GM12878 (cell line): ENCODE measurements at regions not wholly inside any gene's neighbourhood (a gene's known extent, or its start where the extent isn't known, plus 50 kb on each side); places are given as distances from the start of the nearest gene placed in this dataset.

Source experiments
- ATAC-seq: fragments of 200-7000 bp; cut with Tn5 transposase; 3 replicates; pipeline ENCODE4 v1.9.1; 2020; ENCODE audit warnings: mild to moderate bottlenecking, moderate library complexity
- BruUV-seq: library from RNA; stranded (reverse); fragments of 400-500 nt; replicated peaks from 2 replicates; lab custom pipeline; 2021; lab: Mats Ljungman, UMichigan
- CTCF ChIA-PET: fragments of 300-600 bp; sonication (Branson Sonifier 250); formaldehyde crosslinking; extraction: SDS; loops from one replicate; lab custom pipeline; 2021; ENCODE audit warnings: inconsistent platforms; lab: Yijun Ruan, JAX
- POLR2A ChIA-PET: fragments of 350-600 bp; formaldehyde crosslinking; extraction: SDS; loops from one replicate; lab custom pipeline; 2021; ENCODE audit warnings: inconsistent platforms; lab: Charles Lee
- RAD21 ChIA-PET: fragments of 300-600 bp; sonication (Branson Sonifier 250); formaldehyde crosslinking; loops from one replicate; lab custom pipeline; 2023; ENCODE audit warnings: antibody characterized with exemption; ENCODE audit not compliant: unreplicated experiment; lab: Charles Lee
- SMC1A ChIA-PET: fragments of 300-600 bp; sonication (Branson Sonifier 250); formaldehyde crosslinking; loops from one replicate; lab custom pipeline; 2023; ENCODE audit not compliant: unreplicated experiment, uncharacterized antibody; lab: Charles Lee
- DNase-seq: peaks from one replicate; pipeline ENCODE4 v3.0.0-alpha.2; 2011; ENCODE audit warnings: low read depth, low spot score
- FAIRE-seq: peaks from 3 replicates; lab custom pipeline; 2011; peaks lifted over from hg19 to GRCh38; lab: Jason Lieb, UNC
- H2AFZ ChIP-seq: 2 replicates; pipeline ENCODE4 v1.6.0; 2011; ENCODE audit warnings: low read depth, low read length, control low read depth; ENCODE audit not compliant: control insufficient read depth
- H3K27ac ChIP-seq: 2 replicates; pipeline ENCODE4 v1.5.1; 2011; ENCODE audit warnings: control low read depth; ENCODE audit not compliant: control insufficient read depth, insufficient read depth
- H3K27me3 ChIP-seq, 2 experiments: replicated peaks in 1 of 2; 2 replicates each; pipeline versions ENCODE4 v1.6.0 to v1.6.1; 2011; ENCODE audit warnings: low read length in 1 of 2; ENCODE audit not compliant: control insufficient read depth in 2 of 2, insufficient read depth in 2 of 2
- H3K36me3 ChIP-seq, 2 experiments: 2 replicates each; pipeline ENCODE4 v1.5.1; 2011; ENCODE audit warnings: low read length in 1 of 2; ENCODE audit not compliant: control insufficient read depth in 2 of 2, insufficient read depth in 2 of 2
- H3K4me1 ChIP-seq: 2 replicates; pipeline ENCODE4 v1.6.1; 2011; ENCODE audit warnings: mild to moderate bottlenecking, low read length, moderate library complexity, mixed read lengths; ENCODE audit not compliant: control insufficient read depth, insufficient read depth
- H3K4me2 ChIP-seq: 2 replicates; pipeline ENCODE4 v1.6.0; 2011; ENCODE audit warnings: control low read depth; ENCODE audit not compliant: control insufficient read depth, insufficient read depth
- H3K4me3 ChIP-seq: fragments of 200-600 bp; sonication (generic); 2 replicates; pipeline ENCODE4 v1.5.1; 2016
- H3K79me2 ChIP-seq: 2 replicates; pipeline ENCODE4 v1.6.0; 2011; ENCODE audit warnings: low read length; ENCODE audit not compliant: control insufficient read depth, insufficient read depth
- H3K9ac ChIP-seq: 2 replicates; pipeline ENCODE4 v1.8.0; 2011; ENCODE audit warnings: low read length, control low read depth, mixed read lengths; ENCODE audit not compliant: control insufficient read depth, insufficient read depth
- H3K9me3 ChIP-seq: replicated peaks from 3 replicates; pipeline ENCODE4 v1.5.1; 2011; ENCODE audit warnings: mild to moderate bottlenecking, low read length; ENCODE audit not compliant: control insufficient read depth, insufficient read depth
- H4K20me1 ChIP-seq: 2 replicates; pipeline ENCODE4 v1.6.0; 2011; ENCODE audit not compliant: control insufficient read depth, insufficient read depth
- ASH2L ChIP-seq: fragments of 300-600, 200-600 bp; sonication (generic); IDR thresholded peaks from 2 replicates; pipeline ENCODE4 v1.6.1; 2017; ENCODE audit warnings: low read depth, mild to moderate bottlenecking, borderline replicate concordance
- CREM ChIP-seq: IDR thresholded peaks from 2 replicates; pipeline ENCODE4 v1.6.1; 2014; ENCODE audit warnings: antibody characterized with exemption, low read depth
- DPF2 ChIP-seq: fragments of 450-650 bp; IDR thresholded peaks from 2 replicates; pipeline ENCODE4 v1.6.1; 2017; ENCODE audit warnings: mild to moderate bottlenecking
- HCFC1 ChIP-seq: fragments of 150-350 bp; IDR thresholded peaks from 2 replicates; pipeline ENCODE4 v1.6.1; 2014; ENCODE audit warnings: low read length
- JUNB ChIP-seq: IDR thresholded peaks from 2 replicates; pipeline ENCODE4 v1.6.1; 2016; ENCODE audit warnings: antibody characterized with exemption, mild to moderate bottlenecking
- JUND ChIP-seq: IDR thresholded peaks from 2 replicates; pipeline ENCODE4 v1.6.1; 2012; ENCODE audit warnings: low read depth, mild to moderate bottlenecking, low read length, improper control_type of control experiment, moderate library complexity
- KLF5 ChIP-seq: fragments of 450-650 bp; IDR thresholded peaks from 2 replicates; pipeline ENCODE4 v1.6.1; 2014; ENCODE audit warnings: mild to moderate bottlenecking; ENCODE audit not compliant: partially characterized antibody
- MEF2B ChIP-seq: fragments of 450-650 bp; IDR thresholded peaks from 2 replicates; pipeline ENCODE4 v1.6.1; 2018; ENCODE audit warnings: mild to moderate bottlenecking, moderate library complexity; ENCODE audit not compliant: partially characterized antibody, poor library complexity, severe bottlenecking
- RAD21 ChIP-seq: IDR thresholded peaks from 2 replicates; pipeline ENCODE4 v1.6.1; 2011; ENCODE audit warnings: mild to moderate bottlenecking, low read depth, low read length, moderate library complexity; ENCODE audit not compliant: insufficient read depth
- SP1 ChIP-seq: IDR thresholded peaks from one replicate; pipeline ENCODE4 v1.6.1; 2011; ENCODE audit warnings: low read depth, low read length
- SUZ12 ChIP-seq: fragments of 200-600 bp; sonication (generic); IDR thresholded peaks from one replicate; pipeline ENCODE4 v1.6.1; 2018; ENCODE audit warnings: antibody characterized with exemption, mild to moderate bottlenecking; ENCODE audit not compliant: unreplicated experiment
- TAF1 ChIP-seq: IDR thresholded peaks from 2 replicates; pipeline ENCODE4 v1.6.1; 2011; ENCODE audit warnings: mild to moderate bottlenecking, low read depth, low read length, borderline replicate concordance
- TCF12 ChIP-seq: IDR thresholded peaks from 2 replicates; pipeline ENCODE4 v1.6.1; 2011; ENCODE audit warnings: low read depth, mild to moderate bottlenecking, low read length
- WRNIP1 ChIP-seq: IDR thresholded peaks from 2 replicates; pipeline ENCODE4 v1.6.1; 2011; ENCODE audit warnings: low read depth, low read length, improper control_type of control experiment, borderline replicate concordance
- YBX1 ChIP-seq: fragments of 450-650 bp; IDR thresholded peaks from 2 replicates; pipeline ENCODE4 v1.6.1; 2016; ENCODE audit warnings: antibody characterized with exemption
- WGBS: methylation state at CpG from one replicate; pipeline ENCODE4 v1.1.6; 2016; ENCODE audit warnings: low lambda C conversion rate; ENCODE audit not compliant: insufficient replicate concordance, insufficient coverage; ENCODE audit errors: missing lambda C conversion rate; 5-methylcytosine and 5-hydroxymethylcytosine counted together
- in situ Hi-C: fragments of 300-500 bp; cut with MboI; formaldehyde crosslinking; loops from 9 replicates; pipeline ENCODE4 v1.14.3; 2018; ENCODE audit warnings: mixed read lengths
- intact Hi-C: fragments of 100-400 bp; cut with micrococcal nuclease; formaldehyde crosslinking; loops from one replicate; pipeline ENCODE4 v1.14.2; 2022; ENCODE audit not compliant: unreplicated experiment
- TF ChIP-seq, protein P1 (sequence below): fragments of 150-350 bp; IDR thresholded peaks from 2 replicates; pipeline ENCODE4 v1.6.1; 2014; ENCODE audit warnings: mild to moderate bottlenecking, low read depth, low read length
- TF ChIP-seq, protein P2 (sequence below): fragments of 450-650 bp; IDR thresholded peaks from 2 replicates; pipeline ENCODE4 v1.6.1; 2016; ENCODE audit warnings: mild to moderate bottlenecking

DNA sequence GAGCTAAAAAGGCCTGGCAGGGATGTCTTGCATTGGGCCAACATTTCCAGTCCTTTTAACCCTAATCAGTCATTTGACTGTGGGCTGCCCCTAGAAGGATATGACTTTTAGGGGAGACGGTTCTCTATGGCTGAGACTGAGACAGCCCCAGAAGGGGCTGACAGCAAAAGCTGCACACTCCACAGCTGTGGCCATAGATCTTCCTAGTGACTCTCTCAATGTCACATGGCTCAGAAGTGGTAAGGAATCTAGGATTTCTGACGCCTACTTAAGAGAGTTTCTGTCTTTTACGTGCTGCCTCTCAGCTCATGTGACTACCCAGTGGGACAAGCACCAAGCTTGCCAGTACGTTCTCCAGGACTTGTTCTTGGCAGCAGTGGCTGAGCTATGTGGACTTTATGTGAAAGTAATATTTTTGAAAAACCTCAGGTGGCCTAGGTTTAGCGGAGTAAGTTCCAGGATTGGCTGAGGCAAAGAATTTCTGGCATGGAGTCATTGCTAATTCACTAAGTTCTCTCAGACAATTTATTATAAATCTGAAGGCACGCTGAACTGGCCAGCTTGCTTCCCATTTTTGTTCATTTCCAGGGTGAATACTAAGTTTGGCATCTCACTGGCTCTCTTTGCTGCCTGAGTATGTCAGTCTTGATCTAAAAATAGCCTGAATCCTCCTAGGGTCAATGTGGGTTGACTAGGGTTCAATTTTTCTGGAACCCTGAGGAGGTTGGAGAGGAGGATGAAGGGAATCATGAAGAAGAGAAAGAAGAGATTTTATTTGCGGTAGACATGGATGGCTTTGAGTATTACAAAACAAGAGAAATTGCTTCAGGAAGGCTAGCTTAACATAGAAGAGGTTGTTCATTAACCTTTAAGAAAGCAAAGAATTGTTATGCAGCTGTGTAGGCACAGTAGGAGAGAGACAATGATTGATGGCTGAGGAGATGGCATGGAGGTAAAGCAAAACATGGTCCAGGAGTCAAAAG lies 271.8 kb downstream of the AEBP2 start (continued):
- TF ChIP-seq, protein P1, sequence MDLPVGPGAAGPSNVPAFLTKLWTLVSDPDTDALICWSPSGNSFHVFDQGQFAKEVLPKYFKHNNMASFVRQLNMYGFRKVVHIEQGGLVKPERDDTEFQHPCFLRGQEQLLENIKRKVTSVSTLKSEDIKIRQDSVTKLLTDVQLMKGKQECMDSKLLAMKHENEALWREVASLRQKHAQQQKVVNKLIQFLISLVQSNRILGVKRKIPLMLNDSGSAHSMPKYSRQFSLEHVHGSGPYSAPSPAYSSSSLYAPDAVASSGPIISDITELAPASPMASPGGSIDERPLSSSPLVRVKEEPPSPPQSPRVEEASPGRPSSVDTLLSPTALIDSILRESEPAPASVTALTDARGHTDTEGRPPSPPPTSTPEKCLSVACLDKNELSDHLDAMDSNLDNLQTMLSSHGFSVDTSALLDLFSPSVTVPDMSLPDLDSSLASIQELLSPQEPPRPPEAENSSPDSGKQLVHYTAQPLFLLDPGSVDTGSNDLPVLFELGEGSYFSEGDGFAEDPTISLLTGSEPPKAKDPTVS, result no peak
- TF ChIP-seq ASH2L (no peak), JUND (no peak), RAD21 (no peak), YBX1 (no peak), CREM (no peak), SUZ12 (no peak), TCF12 (no peak)
- TF ChIP-seq, all 136 proteins: peak for 0

DNA sequence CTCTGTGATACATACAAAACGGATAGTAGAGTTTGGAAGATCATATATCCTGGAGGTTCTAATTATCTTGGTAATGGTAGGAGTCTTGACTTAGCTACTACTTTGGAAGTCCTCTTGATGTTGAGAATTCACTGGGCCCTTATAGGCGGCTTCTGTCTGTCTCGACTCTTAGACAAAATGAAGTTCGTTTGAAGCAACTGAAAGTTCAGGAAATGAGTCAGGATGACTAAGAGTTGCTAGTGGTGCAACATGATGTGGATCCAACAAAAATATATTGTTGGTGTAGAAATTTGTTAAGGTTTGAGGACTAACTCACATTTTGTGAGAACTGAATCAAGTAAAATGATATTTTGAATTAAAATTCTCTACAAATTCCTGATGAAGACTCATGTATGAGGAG lies 272.7 kb downstream of the AEBP2 start:
- BruUV-seq, result no TSS peak
- DNase-seq (no peak), FAIRE-seq (no peak), ATAC-seq (no peak)
- Histone ChIP-seq H3K27ac (no peak overlapping the region), H3K36me3 (no peaks in the 10 kb centered on the region), H4K20me1 (no peaks in the 10 kb centered on the region), H2AFZ (no peak overlapping the region), H3K4me1 (no peaks in the 10 kb centered on the region), H3K27me3 (no peaks in the 10 kb centered on the region), H3K9me3 (no peaks in the 10 kb centered on the region), H3K4me3 (no peak overlapping the region), H3K9ac (no peak overlapping the region), H3K79me2 (no peaks in the 10 kb centered on the region), H3K4me2 (no peak overlapping the region)
- CTCF ChIA-PET, result interaction anchor here (1.6 kb wide), 1 partner anchor 27 kb away, joined by 4 read pairs; no protein-coding TSS in a partner anchor
- WGBS, result 28% methylated on average over 4 of the region's 4 CpGs
- RAD21 ChIA-PET, result no interaction called here
- SMC1A ChIA-PET, result no interaction called here
- TF ChIP-seq DPF2, result no peak
- TF ChIP-seq WRNIP1, result no peak
- no peak for TF ChIP-seq HCFC1
- no peak for TF ChIP-seq SP1
- TF ChIP-seq JUNB, result no peak
- no peak for TF ChIP-seq KLF5
- TF ChIP-seq MEF2B, result no peak
- TF ChIP-seq, protein P2, sequence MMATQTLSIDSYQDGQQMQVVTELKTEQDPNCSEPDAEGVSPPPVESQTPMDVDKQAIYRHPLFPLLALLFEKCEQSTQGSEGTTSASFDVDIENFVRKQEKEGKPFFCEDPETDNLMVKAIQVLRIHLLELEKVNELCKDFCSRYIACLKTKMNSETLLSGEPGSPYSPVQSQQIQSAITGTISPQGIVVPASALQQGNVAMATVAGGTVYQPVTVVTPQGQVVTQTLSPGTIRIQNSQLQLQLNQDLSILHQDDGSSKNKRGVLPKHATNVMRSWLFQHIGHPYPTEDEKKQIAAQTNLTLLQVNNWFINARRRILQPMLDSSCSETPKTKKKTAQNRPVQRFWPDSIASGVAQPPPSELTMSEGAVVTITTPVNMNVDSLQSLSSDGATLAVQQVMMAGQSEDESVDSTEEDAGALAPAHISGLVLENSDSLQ, result no peak
- no peak for TF ChIP-seq TAF1
- in situ Hi-C loops (no loop called here), intact Hi-C loops (no loop called here)
- POLR2A ChIA-PET, result no interaction called here
